Activated CD4-positive, alpha-beta T cell treated with anti-CD3 and anti-CD28 coated beads, Interleukin-2, amount 50 U/mL, for 16 hours (primary cell): ENCODE measurements at regions not wholly inside any gene's neighbourhood (a gene's known extent, or its start where the extent isn't known, plus 50 kb on each side); places are given as distances from the start of the nearest gene placed in this dataset.
A peak's percentile ranks its signal among the peaks of the same experiment; 100 is the strongest.
"Not testable (repeated sequence)": the region's sequence is repeated elsewhere in the genome, so short reads cannot be mapped to it uniquely, and the experiment has no call there.

Source experiments
- DNase-seq: peaks from one replicate; pipeline ENCODE4 v3.0.0-alpha.2; 2020

DNA sequence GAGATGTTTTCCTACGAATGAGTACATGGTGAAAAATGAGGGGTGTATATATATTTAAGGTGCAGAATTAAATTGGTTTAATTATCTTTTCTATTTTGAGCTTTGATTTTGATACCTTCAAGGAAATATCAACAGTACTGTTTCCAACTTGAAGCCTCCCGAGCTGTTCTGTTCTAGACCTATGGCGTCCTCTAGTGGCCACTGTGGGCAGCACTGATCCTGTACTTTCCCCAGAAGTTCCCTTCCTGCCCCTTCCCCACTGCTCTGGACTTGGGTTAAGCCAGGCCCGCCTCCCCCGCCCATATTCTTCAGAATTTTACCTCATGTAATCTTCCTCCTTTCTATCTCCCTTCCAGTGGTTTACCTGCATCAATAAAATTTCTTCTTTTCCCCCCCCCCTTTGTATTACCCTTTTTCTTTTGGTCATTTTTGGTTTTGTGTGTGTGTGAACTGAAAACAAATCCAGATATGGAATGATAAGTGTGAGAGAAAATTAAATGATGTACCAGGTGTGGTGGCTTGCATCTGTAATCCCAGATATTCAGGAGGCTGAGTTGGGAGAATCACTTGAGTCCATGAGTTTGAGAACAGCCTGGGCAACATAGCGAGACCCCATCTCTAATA, 1643.5 kb downstream of the TP53TG3F start:
- DNase-seq = peak; percentile 0

DNA sequence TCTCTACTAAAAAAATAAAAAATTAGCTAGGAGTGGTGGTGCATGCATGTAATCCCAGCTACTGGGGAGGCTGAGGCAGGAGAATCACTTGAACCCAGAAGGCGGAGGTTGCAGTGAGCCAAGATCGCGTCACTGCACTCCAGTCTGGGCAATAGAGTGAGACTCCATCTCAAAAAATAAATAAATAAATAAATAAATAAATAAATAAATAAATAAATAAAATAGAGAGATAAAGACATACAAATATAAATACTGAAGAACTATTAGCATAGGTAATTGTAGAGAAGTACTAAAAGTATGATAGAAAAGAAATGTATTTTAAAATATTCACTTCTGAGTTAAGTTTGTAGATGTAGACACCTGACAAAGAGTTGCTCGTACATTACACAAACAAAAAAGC, 1652.4 kb downstream of the TP53TG3F start:
- not testable (repeated sequence) for DNase-seq

DNA sequence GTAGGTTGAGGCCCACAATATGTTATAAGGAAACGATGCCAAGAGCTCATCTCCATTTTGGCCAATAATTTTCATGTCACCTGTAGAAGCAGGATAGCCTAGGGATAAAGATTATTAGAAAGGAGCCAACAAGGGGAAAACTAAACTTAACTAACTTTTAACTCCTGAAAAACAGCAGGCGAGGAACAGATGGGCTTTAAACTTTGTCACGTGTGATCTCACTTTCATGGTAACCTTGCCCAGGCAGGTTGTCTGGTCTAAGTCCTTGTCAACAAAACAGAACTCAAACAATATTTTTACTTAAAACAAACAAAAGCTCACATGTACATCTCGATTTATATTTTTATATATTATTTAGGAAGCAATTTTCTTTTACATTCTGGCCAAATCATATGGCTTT, 1672.0 kb downstream of the TP53TG3F start:
- no peak for DNase-seq

DNA sequence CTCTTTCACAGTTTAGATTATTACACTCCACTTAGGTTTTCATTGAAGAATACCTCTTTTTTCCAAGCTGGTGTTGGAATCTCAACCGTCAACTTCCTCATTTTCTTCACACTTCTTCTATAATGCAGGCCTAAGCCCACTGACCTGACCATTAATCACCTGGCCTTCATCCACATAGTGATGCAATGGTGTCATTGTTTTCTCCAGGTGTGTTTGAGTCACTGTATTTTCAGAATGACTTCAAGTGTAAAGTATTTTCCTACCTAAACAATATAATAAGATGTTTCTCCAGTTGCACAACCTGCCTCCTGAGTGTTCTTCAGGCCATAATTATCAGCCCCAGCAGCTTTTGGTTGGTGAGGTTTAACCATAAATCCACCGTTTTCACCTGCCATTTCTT, 1675.1 kb downstream of the TP53TG3F start:
- no peak for DNase-seq

DNA sequence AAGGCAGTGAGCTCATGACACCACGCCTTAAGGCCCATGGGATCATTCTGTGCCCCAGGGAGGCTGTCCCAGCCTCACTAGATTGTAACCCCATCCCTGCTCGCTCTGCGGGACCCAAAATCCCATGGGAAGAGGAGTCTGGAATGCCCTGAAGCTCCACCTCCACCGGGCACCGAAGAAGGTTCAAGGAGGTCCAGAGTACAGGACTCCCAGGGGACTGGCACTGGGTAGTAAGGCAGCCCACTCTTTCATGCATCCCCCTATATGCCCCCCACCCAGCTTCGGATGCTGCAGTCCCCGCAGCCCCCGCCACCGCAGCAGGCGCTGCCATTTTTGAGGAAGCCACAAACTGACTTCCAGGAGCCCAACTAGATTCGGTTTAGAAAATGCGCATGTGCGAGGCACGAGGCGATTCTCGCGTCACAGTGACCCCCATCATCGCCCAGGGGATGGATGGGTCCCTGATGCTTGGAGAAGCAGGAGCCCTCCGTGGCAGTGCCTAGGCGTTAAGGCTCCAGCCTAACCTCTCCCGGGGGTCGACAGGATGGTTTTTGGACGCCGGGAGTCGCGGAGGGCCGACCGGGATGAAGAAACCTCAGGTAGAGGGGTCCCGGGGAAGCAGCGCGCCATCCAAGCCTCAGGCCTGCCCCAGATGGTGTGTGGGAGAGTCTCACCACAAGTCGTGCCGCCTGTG, 1681.0 kb downstream of the TP53TG3F start:
- DNase-seq = no peak

DNA sequence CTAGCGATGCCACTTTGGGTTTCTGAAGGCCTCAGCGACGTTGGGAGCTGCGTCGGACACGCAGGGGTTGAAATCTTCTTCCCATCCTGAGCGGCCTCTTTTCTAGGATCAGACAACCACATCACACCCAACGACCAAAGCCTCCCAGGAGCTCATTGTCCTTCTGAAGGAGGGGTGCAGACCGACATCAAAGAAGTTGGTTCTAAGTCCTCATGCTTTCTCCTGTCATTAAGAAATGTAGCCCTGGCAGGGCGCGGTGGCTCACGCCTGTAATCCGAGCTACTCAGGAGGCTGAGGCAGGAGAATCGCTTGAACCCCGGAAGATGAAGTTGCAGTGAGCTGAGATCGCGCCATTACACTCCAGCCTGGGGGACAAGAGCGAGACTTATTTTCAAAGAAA, 1681.9 kb downstream of the TP53TG3F start:
- no peak for DNase-seq

DNA sequence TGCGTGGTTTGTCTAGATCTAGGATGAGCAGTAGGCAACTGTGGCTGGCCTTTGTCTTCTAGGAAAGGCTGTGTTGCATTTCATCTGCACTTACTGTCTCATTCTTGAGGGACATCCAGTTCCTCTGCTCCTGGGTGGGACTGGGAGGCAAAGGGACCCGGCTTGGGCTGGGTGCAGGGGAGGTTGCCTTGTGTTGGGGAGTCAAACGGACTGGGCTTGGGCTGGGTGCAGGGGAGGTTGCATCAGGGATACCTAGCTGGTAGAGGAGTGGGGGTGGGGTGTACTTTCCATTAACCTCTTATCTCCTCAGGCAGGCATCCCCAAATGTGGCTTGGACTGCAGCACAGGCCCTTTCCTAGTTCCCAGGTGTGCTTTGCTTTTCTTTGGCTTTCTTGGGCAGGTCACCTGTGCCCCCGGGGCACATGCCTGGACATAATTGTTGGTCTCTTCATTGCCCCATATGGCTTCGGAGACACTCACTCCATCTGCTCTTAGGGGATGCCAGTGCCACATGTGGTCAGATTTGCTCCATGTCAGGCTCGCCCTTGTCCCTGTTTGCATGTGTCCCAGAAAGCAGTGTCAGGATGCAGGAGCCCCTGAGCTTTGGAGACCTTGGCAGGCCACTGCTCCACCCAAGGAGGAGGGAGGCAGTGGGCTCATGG, 1682.9 kb downstream of the TP53TG3F start:
- no peak for DNase-seq

DNA sequence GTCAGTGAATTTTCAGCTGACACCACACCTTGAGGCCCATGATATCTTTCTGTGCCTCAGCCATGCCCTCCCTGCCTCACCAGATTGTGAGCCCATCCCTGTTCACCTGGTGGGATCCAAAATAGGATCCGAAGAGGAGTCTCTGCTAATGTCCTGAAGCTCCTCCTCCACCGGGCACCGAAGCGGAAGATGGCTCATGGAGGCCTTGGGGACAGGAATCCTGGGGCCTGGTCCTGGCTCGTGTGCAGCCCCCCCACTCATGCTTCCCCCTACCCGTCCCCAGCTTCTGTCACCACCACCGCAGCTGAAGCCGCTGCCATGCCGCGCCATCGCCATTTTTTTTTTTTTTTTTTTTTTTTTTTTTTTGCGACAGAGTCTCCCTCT, 1683.4 kb downstream of the TP53TG3F start:
- DNase-seq = no peak

DNA sequence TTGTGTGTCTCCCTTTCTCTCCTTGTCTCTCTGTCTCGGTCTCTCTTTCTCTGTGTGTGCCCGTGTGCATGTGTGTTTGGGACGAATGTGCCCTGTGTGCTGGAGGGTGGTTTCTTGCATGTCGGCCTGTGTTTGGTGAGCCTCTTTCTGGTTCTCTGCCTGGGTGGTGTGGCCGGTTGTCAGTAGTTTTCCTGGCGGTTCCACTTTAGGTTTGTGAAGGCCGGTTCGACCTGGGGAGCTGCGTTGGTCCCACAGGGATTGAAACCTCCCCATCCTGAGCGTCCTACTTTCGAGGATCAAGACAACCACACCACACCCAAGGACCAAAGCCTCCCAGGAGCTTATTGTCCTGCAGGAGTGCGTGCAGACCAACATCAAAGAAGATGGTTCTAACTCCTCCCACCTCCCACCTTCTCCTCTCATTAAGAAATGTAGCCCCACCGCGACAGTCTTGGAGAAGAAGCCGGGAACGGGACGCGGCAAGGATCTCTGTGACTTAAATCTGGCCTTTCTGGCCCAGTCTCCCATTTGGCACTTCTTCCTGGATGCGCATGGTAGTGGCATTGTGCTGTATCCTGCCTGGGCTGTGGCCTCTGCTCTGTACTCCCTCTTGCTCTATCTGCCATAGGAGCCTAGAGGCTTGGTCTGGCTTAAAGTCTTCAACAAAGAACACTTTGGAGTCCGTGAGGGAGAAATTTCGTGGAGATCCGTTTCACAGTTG, 1685.0 kb downstream of the TP53TG3F start:
- no peak for DNase-seq

DNA sequence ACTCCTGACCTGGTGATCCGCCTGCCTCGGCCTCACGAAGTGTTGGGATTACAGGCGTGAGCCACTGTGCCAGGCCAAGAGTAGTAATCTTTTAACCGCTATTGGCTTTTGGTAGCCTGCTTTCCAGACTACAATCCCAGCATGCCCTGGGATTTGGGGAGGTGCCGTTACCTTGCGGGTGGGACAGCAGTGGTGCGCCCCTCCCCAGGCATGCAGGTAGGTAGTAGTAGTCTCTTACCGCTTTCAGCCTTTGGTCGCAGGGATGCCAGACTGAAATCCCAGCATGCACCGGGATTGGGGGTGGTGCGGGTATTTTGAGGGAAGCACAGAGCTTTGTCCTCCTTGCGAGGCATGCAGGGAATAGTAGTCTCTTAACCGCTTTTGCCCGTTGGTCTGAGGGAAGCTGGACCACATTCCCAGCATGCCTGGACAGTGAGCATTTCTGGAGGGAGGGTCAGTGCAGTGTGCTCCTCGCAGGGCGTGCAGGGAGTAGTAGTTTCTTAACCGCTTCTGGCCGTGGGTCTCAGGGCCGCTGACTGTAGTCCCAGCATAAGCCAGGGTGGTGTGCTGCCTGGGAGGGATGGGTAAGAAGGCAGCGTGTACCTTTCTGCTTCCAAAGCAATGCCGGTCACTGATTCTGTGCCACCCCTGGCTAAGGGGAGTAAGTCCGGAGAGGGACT, 1686.8 kb downstream of the TP53TG3F start:
- no peak for DNase-seq

DNA sequence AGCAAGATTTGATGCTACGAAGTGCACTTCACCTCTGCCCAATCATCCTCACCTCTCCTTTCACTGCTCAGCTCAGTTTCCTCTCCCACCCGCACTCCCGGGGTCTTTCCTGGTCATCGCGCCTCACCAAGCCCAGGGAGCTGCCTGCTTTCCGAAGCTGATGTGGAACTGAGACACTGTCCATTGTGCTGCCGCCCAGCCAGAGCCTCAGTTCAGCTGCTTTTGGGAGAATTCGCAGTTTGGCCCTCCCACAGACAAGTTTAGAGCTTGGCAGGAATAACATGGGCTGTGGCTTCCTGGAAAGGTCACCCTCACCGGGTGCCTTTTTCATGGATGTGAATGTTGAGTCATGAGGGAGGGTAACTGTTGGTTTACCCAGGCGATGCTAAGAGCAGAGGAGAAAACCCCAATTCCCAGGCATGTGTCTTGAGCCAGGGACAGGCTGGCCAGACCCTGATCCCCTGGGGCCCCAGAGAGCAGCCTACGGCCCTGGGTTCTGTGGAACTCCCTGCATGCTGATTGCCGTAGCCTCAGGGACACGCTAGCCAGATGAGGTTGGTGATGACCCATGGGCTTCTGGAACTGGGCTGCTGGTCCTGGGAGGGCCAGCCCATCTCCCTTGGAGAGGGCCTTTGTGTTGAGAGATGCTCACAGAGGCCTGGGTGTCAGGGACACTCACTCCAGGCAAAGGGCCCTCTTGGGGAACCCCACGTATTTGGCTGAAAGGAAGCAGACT, 1687.5 kb downstream of the TP53TG3F start:
- no peak for DNase-seq

DNA sequence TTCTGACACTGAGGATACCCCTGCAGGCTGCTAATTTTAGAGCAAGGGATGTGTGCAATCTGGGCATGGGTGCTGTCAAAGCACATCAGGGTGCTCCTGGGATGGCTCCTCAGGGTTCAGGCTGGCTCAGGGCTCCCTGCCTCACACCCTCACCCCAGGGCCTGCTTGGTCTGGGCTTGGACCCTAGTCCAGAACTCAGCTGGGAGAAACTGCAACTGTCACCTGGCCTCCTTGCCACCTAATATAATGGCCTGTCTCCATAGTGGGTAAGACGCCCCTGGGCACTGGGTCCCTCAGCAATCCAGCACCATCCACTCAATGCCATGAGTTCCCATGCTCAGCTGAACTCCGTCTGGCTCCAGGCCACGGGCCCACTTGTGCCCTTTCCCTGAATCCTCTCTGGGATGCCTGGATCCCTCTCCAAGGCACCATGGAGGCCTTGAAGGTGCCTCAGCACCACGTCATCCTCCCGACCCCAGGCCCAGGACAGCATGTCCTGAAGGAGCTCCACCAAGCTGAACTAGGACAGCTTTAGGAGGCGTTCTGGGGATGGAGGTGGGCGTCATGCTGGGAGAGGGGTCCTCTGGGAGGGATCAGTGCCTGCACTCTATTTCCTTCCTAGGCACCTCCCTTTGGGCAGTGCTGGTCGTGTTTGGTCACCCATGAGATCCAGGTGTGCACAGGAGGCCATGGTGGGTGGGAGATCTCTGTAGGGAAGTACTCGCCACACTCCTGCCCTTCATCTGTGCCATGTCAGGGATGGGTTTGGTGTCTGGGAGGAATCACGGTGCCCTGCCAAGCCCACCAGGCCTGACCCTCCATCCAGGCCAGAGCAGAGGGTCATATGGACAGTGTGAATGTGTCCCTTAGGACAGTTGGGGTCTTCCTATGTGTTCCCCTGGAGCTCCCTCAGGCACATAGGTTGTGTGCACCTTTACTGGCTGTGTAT, 1688.4 kb downstream of the TP53TG3F start:
- DNase-seq = no peak

DNA sequence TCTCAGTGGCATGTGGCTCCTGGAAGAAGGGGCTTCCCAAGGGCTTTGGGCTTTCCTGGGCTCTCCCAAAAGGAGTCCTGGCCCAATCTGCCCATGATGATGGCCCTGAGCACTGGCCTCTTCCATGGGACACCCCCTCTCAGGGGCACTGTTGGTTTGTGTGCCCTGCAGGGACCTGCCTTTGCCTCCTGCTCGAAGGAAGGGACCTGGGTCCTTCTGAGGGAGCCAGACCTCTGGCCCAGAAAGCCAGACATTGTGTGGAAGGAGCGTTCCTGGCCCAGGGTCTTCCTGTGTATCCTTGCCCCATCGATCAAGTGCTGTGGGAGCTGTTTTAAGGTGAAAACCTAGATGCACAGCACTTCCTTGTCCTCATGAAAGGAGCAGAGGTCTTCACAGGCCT, 1689.3 kb downstream of the TP53TG3F start:
- no peak for DNase-seq

DNA sequence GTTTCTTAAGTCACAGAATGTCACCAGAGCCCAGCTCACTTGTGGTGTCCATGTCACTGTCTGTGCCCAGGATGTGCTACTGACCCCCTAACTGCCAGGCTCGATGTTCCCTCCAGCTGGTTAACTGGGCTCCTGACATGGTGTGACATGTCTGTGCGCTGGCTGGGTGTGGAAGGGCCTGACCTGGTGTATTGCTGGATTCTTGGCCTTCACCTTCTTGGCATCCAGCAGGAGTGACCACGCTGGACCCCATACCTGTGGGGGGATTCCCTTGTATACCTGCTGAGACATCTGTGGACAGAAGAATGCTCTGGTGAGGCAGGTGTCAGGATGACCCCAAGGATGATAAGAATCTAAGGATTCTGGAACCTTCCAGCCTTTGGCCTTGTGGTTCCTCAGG, 1690.1 kb downstream of the TP53TG3F start:
- DNase-seq = no peak

DNA sequence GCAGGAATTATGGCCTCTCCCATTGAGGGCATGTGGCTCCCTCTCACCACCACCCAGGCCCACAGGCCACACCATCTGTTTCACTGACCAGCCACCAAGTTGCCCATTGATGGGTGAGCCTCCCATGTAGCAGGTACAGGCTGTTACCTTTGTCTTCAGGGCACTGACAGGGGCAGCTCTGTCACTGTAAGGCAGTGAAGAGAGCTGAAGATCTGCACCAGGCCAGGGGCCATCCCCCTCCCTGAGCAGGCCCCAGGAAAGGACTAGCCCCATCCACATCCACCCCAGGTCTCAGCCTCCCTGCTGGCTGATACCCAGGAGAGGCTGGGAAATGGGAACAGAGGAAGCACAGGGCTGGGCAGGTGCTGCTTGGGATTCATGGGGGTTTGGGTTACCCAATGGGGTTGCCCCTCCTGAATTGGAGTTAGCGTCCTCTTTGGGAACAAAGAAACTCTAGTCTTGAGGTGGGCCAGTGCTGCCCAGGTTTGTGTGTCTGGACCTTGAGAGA, 1691.4 kb downstream of the TP53TG3F start:
- DNase-seq = no peak

DNA sequence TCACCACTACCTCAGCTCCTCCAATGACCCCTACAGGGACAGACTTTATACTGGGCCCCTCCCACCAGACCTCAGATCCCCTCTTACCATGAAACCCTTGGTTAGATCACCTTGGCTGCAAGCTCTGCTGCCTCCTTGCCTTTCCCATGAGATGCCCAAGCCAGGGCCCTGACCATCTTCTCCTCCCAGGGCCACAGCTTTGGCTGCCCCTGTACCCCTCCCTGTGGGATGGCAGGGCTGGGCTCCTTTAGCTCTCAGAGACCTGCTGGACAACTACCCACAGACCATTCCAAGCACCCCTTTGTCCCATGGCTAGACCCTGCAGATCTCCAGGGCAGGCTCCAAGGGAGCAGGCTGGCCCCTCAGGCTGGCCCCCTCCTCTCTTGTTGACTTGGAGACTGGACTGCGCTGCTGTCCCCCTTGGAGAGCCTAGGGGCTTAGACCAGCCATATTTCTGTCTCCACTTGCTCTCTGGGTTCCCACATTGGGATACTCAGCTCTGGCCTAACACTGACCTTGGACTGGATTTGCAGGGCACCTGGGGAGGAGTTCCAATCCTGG, 1692.7 kb downstream of the TP53TG3F start:
- no peak for DNase-seq

DNA sequence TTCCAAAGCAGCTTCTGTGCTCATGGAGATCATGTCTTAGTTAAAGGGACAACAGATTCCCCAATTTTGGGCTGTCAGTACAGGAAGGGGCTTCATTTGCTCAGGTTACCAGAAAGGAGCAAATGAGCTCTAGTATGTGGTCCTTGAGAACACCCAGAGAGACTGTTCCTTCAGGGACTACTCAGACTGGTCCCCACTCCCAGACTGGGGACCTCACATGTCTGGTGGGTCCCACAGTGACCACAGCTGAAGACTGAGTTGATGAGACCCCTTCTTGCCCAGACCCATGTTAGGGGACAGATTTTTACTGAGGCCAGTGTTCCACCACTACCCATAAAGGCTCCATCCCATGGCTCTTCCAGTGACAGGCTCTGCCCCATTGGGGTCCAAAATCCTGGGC, 1695.2 kb downstream of the TP53TG3F start:
- no peak for DNase-seq

DNA sequence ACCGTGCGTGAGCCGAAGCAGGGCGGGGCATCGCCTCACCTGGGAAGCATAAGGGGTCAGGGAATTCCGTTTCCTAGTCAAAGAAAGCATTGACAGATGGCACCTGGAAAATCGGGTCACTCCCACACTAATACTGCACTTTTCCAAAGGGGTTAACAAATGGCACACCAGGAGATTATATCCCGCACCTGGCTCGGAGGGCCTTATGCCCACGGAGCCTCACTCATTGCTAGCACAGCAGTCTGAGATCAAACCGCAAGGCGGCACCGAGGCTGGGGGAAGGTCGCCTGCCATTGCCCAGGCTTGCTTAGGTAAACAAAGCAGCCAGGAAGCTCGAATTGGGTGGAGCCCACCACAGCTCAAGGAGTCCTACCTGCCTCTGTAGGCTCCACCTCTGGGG, 1698.1 kb downstream of the TP53TG3F start:
- DNase-seq = not testable (repeated sequence)

DNA sequence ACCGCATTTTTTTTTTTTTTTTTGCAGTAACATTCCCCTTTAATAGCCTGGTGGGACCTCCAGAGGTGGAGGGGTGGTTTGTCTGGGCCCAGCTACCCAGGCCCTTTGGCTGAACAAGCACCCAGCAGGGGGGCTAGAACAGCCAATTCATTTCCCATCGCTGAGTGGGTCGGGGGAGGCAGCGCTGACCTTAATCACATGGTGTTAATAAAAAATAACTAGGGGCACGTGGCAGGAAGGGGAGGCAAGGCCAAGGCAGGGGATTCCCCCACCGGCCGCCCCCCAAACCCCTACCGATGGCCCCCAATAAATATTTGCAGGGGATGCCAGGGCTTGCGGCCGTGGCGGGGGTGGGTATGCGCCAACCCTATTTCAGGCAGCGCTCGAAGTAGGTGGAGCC, 1709.9 kb downstream of the TP53TG3F start:
- not testable (repeated sequence) for DNase-seq

DNA sequence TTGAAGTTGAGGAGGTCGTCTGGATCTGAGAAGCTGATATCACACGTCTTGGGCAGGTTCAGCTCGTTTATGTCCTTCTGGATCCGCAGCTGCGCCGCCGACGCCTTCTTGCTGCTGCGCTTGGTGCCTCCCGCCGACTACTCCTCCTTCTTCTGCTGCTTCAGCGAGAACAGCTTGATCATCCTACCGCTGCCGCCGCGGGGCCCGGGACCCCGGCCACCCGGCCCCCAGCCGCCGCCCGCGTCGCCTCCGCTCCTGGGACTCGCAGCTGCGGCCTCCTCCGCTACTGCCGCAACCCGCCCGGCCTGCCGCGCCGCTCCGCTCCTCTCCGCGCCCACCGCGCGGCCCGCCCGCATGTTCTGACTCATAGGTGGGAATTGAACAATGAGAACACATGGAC, 1710.6 kb downstream of the TP53TG3F start:
- not testable (repeated sequence) for DNase-seq

DNA sequence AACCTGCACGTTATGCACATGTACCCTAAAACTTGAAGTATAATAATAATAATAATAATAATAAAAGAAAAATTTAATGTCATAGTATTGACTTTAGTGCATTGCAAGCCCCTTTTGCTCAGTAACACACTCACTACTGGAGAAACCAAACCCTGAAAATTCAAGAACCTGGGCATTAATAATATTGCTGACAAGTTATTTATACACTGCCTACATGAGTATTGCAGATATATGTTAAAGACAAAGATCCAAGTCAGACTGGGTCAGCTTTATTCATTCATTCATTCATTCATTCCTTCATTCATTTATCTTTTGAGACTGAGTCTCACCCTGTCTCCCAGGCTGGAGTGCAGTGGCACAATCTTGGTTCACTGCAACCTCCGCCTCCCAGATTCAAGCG, 1711.2 kb downstream of the TP53TG3F start:
- DNase-seq = no peak
